ENCODE measurements at regions not wholly inside any gene's neighbourhood (a gene's known extent, or its start where the extent isn't known, plus 50 kb on each side); places are given as distances from the start of the nearest gene placed in this dataset.

DNA sequence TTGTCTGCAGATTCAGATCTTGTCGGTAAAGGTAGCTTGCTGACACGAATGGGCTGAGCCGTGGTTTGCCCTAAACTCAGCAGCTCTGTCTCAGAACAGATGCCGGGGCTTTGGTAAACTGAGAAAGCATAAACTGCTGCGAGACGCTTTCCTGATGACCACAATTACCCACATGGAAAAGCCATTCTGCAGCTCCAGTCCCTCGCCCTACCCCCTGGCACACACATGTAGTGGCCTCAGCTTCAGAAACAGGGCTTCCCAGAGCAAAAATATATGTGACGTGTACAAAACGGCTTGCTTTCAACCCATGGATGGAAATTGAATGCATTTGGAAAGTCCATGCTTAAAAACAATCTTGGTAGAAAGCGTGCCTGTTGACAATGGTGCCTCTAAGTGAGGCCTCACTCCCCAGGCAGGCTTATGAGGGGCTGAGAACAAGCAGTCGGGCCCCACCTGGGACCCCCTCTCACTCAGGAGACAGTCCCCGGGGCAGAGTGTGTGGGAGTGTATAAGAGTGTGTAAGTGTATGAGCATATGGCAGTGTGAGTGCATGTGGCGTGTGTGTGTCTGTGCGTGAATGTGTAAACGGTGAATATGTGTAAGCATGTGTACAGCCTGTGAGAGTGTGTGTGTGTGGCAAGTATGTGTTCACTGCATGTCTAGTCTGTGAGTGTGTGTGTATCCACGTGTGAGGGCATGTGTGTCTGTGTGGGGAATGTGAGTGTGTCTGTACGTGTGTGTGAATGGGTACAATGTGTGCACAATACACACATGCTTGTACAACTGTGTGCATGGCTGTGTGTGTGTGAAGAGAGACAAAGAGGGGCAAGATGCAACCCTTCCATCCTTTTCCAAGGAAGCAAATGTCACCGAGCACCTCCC, 88.2 kb upstream of the SMIM23 start:
- DNase-seq (ENCODE audit: low spot score), result no peak
- H3K27ac ChIP-seq, result no peak overlapping the region
- TF ChIP-seq, protein P1, sequence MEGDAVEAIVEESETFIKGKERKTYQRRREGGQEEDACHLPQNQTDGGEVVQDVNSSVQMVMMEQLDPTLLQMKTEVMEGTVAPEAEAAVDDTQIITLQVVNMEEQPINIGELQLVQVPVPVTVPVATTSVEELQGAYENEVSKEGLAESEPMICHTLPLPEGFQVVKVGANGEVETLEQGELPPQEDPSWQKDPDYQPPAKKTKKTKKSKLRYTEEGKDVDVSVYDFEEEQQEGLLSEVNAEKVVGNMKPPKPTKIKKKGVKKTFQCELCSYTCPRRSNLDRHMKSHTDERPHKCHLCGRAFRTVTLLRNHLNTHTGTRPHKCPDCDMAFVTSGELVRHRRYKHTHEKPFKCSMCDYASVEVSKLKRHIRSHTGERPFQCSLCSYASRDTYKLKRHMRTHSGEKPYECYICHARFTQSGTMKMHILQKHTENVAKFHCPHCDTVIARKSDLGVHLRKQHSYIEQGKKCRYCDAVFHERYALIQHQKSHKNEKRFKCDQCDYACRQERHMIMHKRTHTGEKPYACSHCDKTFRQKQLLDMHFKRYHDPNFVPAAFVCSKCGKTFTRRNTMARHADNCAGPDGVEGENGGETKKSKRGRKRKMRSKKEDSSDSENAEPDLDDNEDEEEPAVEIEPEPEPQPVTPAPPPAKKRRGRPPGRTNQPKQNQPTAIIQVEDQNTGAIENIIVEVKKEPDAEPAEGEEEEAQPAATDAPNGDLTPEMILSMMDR (conservative IDR thresholded peaks at IDR 0.05; ENCODE audit: low read depth), result no peak
- POLR2A ChIA-PET (ENCODE audit: low non-redundant PET), result no interaction called here
- CTCF ChIA-PET, result interaction anchor here (0.5 kb wide), 1 partner anchor 62 kb away, joined by 4 read pairs; no protein-coding TSS in a partner anchor

GRCh38 chr5:171700318-171700912, 85.2 kb upstream of the SMIM23 start:
- ChIA-PET CTCF (interaction anchor here (0.6 to 0.7 kb wide), 6 partner anchors 30 to 282 kb away, joined by 3 to 7 read pairs (median 4); no protein-coding TSS in a partner anchor), POLR2A (ENCODE audit: low non-redundant PET) (no interaction called here)
- no peak for DNase-seq (ENCODE audit: low spot score)
- TF ChIP-seq, protein P1 (conservative IDR thresholded peaks at IDR 0.05; ENCODE audit: low read depth), result no peak
- no peak overlapping the region for H3K27ac ChIP-seq

DNA sequence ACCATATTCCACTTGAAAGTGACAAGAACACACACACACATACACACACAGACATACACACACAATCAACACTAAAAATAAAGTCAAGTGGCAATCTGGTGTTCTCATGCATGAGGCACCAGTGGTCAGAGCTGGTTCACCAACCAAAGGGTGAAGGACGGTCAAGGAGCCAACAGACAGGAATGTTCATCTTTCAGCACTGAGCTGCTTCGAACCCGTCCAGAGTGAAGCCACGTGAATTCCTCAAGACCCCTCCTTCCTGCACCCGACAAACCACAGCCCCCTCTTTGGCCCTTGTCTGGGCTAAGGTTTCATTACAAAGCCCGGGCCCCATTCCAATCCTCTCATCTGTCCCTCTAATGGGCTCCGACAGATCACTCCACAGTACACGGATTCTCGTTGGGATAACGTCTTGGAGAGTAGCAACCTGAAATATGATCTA, 84.5 kb upstream of the SMIM23 start:
- ChIA-PET POLR2A (ENCODE audit: low non-redundant PET) (no interaction called here), CTCF (no interaction called here)
- H3K27ac ChIP-seq, result no peak overlapping the region
- TF ChIP-seq, protein P1 (conservative IDR thresholded peaks at IDR 0.05; ENCODE audit: low read depth), result no peak
- no peak for DNase-seq (ENCODE audit: low spot score)

DNA sequence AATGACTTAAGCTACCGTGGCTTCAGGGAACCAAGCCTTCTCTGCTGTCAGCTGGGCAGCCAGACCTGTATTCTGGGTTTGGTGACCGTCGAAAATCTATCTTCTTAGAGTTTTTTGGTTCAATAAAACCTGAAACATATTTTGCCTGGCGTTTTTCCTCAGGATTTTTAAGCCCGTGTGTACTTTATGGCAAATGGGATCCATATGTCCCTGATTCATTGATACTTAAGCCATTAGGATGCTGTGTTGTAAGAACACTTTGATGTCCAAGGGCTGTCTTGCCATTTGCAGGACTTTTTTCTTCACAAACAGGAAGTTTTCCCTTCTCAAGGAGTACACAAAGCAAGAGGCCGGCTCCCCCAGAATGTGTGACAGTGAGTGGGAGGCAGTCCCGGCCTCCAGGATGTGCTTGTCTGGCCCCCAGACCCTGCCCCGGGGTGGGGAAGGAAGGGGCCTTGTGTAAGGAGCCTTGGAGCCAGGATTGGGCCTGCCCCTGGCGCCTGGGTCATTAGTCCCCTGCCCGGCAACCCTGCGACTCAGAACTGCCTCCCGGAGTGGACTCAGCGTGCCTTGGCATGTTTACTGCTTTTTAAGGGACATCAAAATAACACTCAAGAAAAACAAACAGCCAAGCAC, 83.4 kb upstream of the SMIM23 start:
- no peak for DNase-seq (ENCODE audit: low spot score)
- ChIA-PET POLR2A (ENCODE audit: low non-redundant PET) (no interaction called here), CTCF (no interaction called here)
- TF ChIP-seq, protein P1 (conservative IDR thresholded peaks at IDR 0.05; ENCODE audit: low read depth), result no peak
- no peak overlapping the region for H3K27ac ChIP-seq

GRCh38 chr5:171703146-171703545, 82.5 kb upstream of the SMIM23 start:
- TF ChIP-seq, protein P1 (conservative IDR thresholded peaks at IDR 0.05; ENCODE audit: low read depth), result no peak
- DNase-seq (ENCODE audit: low spot score), result no peak
- ChIA-PET POLR2A (ENCODE audit: low non-redundant PET) (no interaction called here), CTCF (no interaction called here)
- H3K27ac ChIP-seq, result no peak overlapping the region

DNA sequence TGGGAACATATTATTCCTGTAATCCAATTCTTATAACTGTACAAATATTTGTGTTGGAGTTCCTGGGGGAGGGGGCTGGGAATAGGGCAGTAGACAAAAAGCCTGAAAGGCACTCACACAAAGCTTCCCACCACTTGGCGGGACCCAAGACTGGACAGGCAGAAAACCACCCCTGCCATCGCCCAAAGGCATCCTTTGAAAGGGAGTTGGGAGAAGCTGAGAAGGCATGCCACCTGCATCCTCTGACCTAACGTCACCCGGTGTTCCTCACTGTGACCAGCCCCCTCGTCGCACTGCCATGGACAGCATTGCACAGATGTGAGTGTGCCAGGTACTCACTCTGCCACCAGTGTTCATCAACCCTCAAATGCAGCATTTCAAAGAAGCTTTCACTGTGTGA, 80.6 kb upstream of the SMIM23 start:
- ChIA-PET POLR2A (ENCODE audit: low non-redundant PET) (no interaction called here), CTCF (interaction anchor here (1.2 kb wide), 1 partner anchor 221 kb away, joined by 3 read pairs; no protein-coding TSS in a partner anchor)
- TF ChIP-seq, protein P1 (conservative IDR thresholded peaks at IDR 0.05; ENCODE audit: low read depth), result no peak
- H3K27ac ChIP-seq, result no peak overlapping the region
- DNase-seq (ENCODE audit: low spot score), result no peak
